H1 (cell line): ENCODE measurements at regions not wholly inside any gene's neighbourhood (a gene's known extent, or its start where the extent isn't known, plus 50 kb on each side); places are given as distances from the start of the nearest gene placed in this dataset.

Source experiments
- CTCF ChIA-PET: fragments of 300-600 bp; sonication (Branson Sonifier 250); formaldehyde crosslinking; loops from one replicate; lab custom pipeline; 2021; ENCODE audit not compliant: partially characterized antibody; lab: Charles Lee
- POLR2A ChIA-PET: fragments of 300-600 bp; sonication (Branson Sonifier 250); formaldehyde crosslinking; loops from one replicate; lab custom pipeline; 2021; ENCODE audit warnings: inconsistent platforms; ENCODE audit not compliant: partially characterized antibody; lab: Charles Lee
- DNase-seq, 2 experiments: peaks; one replicate each; pipeline versions ENCODE4 v3.0.0 to v3.0.0-alpha.2; 2010 to 2022; ENCODE audit warnings: low spot score in 2 of 2, low read depth in 1 of 2, mixed read lengths in 1 of 2
- FAIRE-seq: peaks from 2 replicates; lab custom pipeline; 2011; peaks lifted over from hg19 to GRCh38; lab: Jason Lieb, UNC
- H2AFZ ChIP-seq: 2 replicates; pipeline ENCODE4 v1.8.1; 2012; ENCODE audit warnings: low read length, inconsistent platforms
- H2AK5ac ChIP-seq: 2 replicates; pipeline ENCODE4 v1.6.1; 2013; ENCODE audit warnings: low read depth, low read length
- H2BK120ac ChIP-seq: replicated peaks from 2 replicates; pipeline ENCODE3; 2013; ENCODE audit warnings: low read depth, low read length, inconsistent platforms
- H2BK12ac ChIP-seq: 2 replicates; pipeline ENCODE4 v1.6.1; 2013; ENCODE audit warnings: low read depth, low read length
- H2BK15ac ChIP-seq: 2 replicates; pipeline ENCODE4 v1.6.1; 2013; ENCODE audit warnings: low read length
- H2BK20ac ChIP-seq: 2 replicates; pipeline ENCODE4 v1.6.1; 2013; ENCODE audit warnings: low read length
- H2BK5ac ChIP-seq: 2 replicates; pipeline ENCODE4 v1.6.1; 2013; ENCODE audit warnings: low read depth, low read length
- H3K14ac ChIP-seq: 2 replicates; pipeline ENCODE4 v1.6.1; 2013; ENCODE audit warnings: inconsistent platforms; ENCODE audit not compliant: insufficient read length
- H3K18ac ChIP-seq: 2 replicates; pipeline ENCODE4 v1.6.1; 2013; ENCODE audit warnings: low read length; ENCODE audit errors: extremely low read depth
- H3K23ac ChIP-seq: 2 replicates; pipeline ENCODE4 v1.6.1; 2013; ENCODE audit warnings: inconsistent platforms; ENCODE audit not compliant: insufficient read length
- H3K23me2 ChIP-seq: 2 replicates; pipeline ENCODE4 v1.6.1; 2013; ENCODE audit warnings: low read depth, low read length
- H3K27ac ChIP-seq: 2 replicates; pipeline ENCODE4 v1.6.1; 2011; ENCODE audit warnings: low read depth, low read length, inconsistent platforms
- H3K27me3 ChIP-seq, 4 experiments: replicated peaks in 1 of 4; 1 replicate in 1 of 4; 2 replicates in 3 of 4; pipeline versions ENCODE4 v1.6.1 to v1.8.1; 2011 to 2013; ENCODE audit warnings: low read length in 3 of 4, mild to moderate bottlenecking in 3 of 4, inconsistent platforms in 2 of 4, mixed read lengths in 2 of 4, moderate library complexity in 1 of 4; ENCODE audit not compliant: control insufficient read depth in 3 of 4, insufficient read depth in 3 of 4; ENCODE audit errors: extremely low read depth in 1 of 4
- H3K36me3 ChIP-seq, 4 experiments: 2 replicates each; pipeline versions ENCODE4 v1.6.1 to v1.8.1; 2011 to 2013; ENCODE audit warnings: mild to moderate bottlenecking in 4 of 4, low read length in 3 of 4, moderate library complexity in 2 of 4, control low read depth in 1 of 4, inconsistent platforms in 1 of 4; ENCODE audit not compliant: insufficient read depth in 4 of 4, control insufficient read depth in 2 of 4
- H3K4ac ChIP-seq: replicated peaks from 2 replicates; pipeline ENCODE3; 2013; ENCODE audit warnings: low read length, low read depth, mixed read lengths, inconsistent platforms; ENCODE audit not compliant: insufficient read length
- H3K4me1 ChIP-seq, 4 experiments: replicated peaks in 1 of 4; 1 replicate in 1 of 4; 2 replicates in 3 of 4; pipeline versions ENCODE4 v1.6.1 to v1.8.1; 2011 to 2013; ENCODE audit warnings: low read length in 3 of 4, inconsistent platforms in 2 of 4, mixed read lengths in 1 of 4; ENCODE audit not compliant: insufficient read depth in 4 of 4, control insufficient read depth in 3 of 4
- H3K4me2 ChIP-seq, 2 experiments: 2 replicates each; pipeline versions ENCODE4 v1.6.1 to v1.8.1; 2011 to 2013; ENCODE audit warnings: low read depth in 2 of 2, low read length in 2 of 2, control low read depth in 1 of 2, inconsistent platforms in 1 of 2, mild to moderate bottlenecking in 1 of 2; ENCODE audit not compliant: insufficient read depth in 1 of 2
- H3K4me3 ChIP-seq, 4 experiments: fragments of 200-600, 300-600 bp in 1 of 4; sonication (generic), shearing (Covaris generic), sonication (Bioruptor Twin) in 1 of 4; 2 replicates each; pipeline versions ENCODE4 v1.5.1 to v1.8.1; 2011 to 2016; ENCODE audit warnings: low read length in 4 of 4, low read depth in 3 of 4, control low read depth in 2 of 4, inconsistent platforms in 2 of 4, mild to moderate bottlenecking in 2 of 4, mixed read lengths in 1 of 4, moderate library complexity in 1 of 4; ENCODE audit not compliant: insufficient read depth in 2 of 4; ENCODE audit errors: extremely low read depth in 1 of 4
- H3K56ac ChIP-seq: replicated peaks from 2 replicates; pipeline ENCODE3; 2013; ENCODE audit warnings: low read depth, mild to moderate bottlenecking, mixed read lengths, low read length, inconsistent platforms; ENCODE audit not compliant: insufficient read length
- H3K79me1 ChIP-seq: 2 replicates; pipeline ENCODE4 v1.6.1; 2013; ENCODE audit warnings: low read depth, low read length, control low read depth
- H3K79me2 ChIP-seq, 2 experiments: 2 replicates each; pipeline versions ENCODE4 v1.6.1 to v1.8.1; 2012 to 2013; ENCODE audit warnings: low read length in 2 of 2, mild to moderate bottlenecking in 2 of 2, inconsistent platforms in 1 of 2; ENCODE audit not compliant: insufficient read depth in 2 of 2, control insufficient read depth in 1 of 2
- H3K9ac ChIP-seq, 4 experiments: replicated peaks in 1 of 4; 1 replicate in 1 of 4; 2 replicates in 3 of 4; pipeline versions ENCODE4 v1.6.1 to v1.8.1; 2011 to 2013; ENCODE audit warnings: low read depth in 3 of 4, low read length in 3 of 4, control low read depth in 2 of 4, mild to moderate bottlenecking in 2 of 4, moderate library complexity in 2 of 4, inconsistent platforms in 1 of 4; ENCODE audit errors: extremely low read depth in 1 of 4
- H3K9me3 ChIP-seq, 2 experiments: 2 replicates each; pipeline versions ENCODE4 v1.6.1 to v1.8.1; 2012 to 2013; ENCODE audit warnings: mild to moderate bottlenecking in 2 of 2, moderate library complexity in 2 of 2, control low read depth in 1 of 2, inconsistent platforms in 1 of 2, low read depth in 1 of 2, low read length in 1 of 2, mixed read lengths in 1 of 2; ENCODE audit not compliant: insufficient read depth in 2 of 2
- H4K20me1 ChIP-seq, 2 experiments: replicated peaks in 1 of 2; 2 replicates each; pipeline versions ENCODE3 to v1.8.1; 2011 to 2013; ENCODE audit warnings: inconsistent platforms in 2 of 2, low read length in 2 of 2, mild to moderate bottlenecking in 1 of 2; ENCODE audit not compliant: insufficient read depth in 2 of 2, control insufficient read depth in 1 of 2
- H4K5ac ChIP-seq: 2 replicates; pipeline ENCODE4 v1.6.1; 2013; ENCODE audit warnings: low read length, low read depth, mixed read lengths, inconsistent platforms; ENCODE audit not compliant: insufficient read length
- H4K8ac ChIP-seq: 2 replicates; pipeline ENCODE4 v1.8.0; 2013; ENCODE audit warnings: mild to moderate bottlenecking, moderate library complexity, low read length, inconsistent platforms; ENCODE audit not compliant: insufficient read depth; ENCODE audit errors: extremely low read depth
- H4K91ac ChIP-seq: replicated peaks from 2 replicates; pipeline ENCODE3; 2013; ENCODE audit warnings: low read length, mixed read lengths, inconsistent platforms; ENCODE audit not compliant: insufficient read length
- ASH2L ChIP-seq: fragments of 200-600, 300-600 bp; sonication (generic); IDR thresholded peaks from one replicate; pipeline ENCODE4 v1.7.1; 2017; ENCODE audit warnings: low read length
- BACH1 ChIP-seq: IDR thresholded peaks from 2 replicates; pipeline ENCODE4 v1.6.1; 2012; ENCODE audit warnings: low read length, improper control_type of control experiment
- BCL11A ChIP-seq, 2 experiments: IDR thresholded peaks; one replicate each; pipeline ENCODE4 v1.6.1; 2011; ENCODE audit warnings: low read depth in 2 of 2, low read length in 2 of 2, mild to moderate bottlenecking in 2 of 2
- BRCA1 ChIP-seq: IDR thresholded peaks from 2 replicates; pipeline ENCODE4 v1.6.1; 2012; ENCODE audit warnings: low read depth, low read length, improper control_type of control experiment
- CBX5 ChIP-seq: fragments of 300-800, 300-1000 bp; sonication (generic); IDR thresholded peaks from 2 replicates; pipeline ENCODE4 v1.7.1; 2016; ENCODE audit warnings: antibody characterized with exemption, low read length, low read depth
- EZH2 ChIP-seq: fragments of 200-600 bp; sonication (generic); IDR thresholded peaks from 2 replicates; pipeline ENCODE4 v1.7.1; 2012; ENCODE audit warnings: low read depth, mild to moderate bottlenecking, moderate library complexity, low read length, inconsistent platforms; ENCODE audit not compliant: severe bottlenecking
- GABPA ChIP-seq: IDR thresholded peaks from 2 replicates; pipeline ENCODE4 v1.6.1; 2011; ENCODE audit warnings: mild to moderate bottlenecking, low read length, moderate library complexity, borderline replicate concordance; ENCODE audit not compliant: insufficient read depth
- MAFK ChIP-seq: IDR thresholded peaks from 2 replicates; pipeline ENCODE4 v1.6.1; 2012; ENCODE audit warnings: low read depth, mild to moderate bottlenecking, improper control_type of control experiment, low read length
- POLR2A ChIP-seq, 2 experiments: IDR thresholded peaks; 1 replicate in 1 of 2; 2 replicates in 1 of 2; pipeline ENCODE4 v1.6.1; 2011; ENCODE audit warnings: low read depth in 2 of 2, low read length in 2 of 2, mild to moderate bottlenecking in 2 of 2; ENCODE audit errors: control extremely low read depth in 1 of 2
- RXRA ChIP-seq: IDR thresholded peaks from 2 replicates; pipeline ENCODE4 v1.6.1; 2011; ENCODE audit warnings: low read depth, mild to moderate bottlenecking, low read length, moderate library complexity; ENCODE audit not compliant: insufficient read depth
- SP2 ChIP-seq: IDR thresholded peaks from 2 replicates; pipeline ENCODE4 v1.6.1; 2012; ENCODE audit warnings: mild to moderate bottlenecking, low read length, inconsistent platforms
- SRF ChIP-seq: IDR thresholded peaks from 2 replicates; pipeline ENCODE4 v1.6.1; 2011; ENCODE audit warnings: mild to moderate bottlenecking, low read depth, low read length, moderate library complexity
- TBP ChIP-seq: IDR thresholded peaks from 2 replicates; pipeline ENCODE4 v1.6.1; 2011; ENCODE audit warnings: low read depth, low read length, improper control_type of control experiment
- USF2 ChIP-seq: IDR thresholded peaks from 2 replicates; pipeline ENCODE4 v1.6.1; 2011; ENCODE audit warnings: low read length, improper control_type of control experiment
- YY1 ChIP-seq: IDR thresholded peaks from 2 replicates; pipeline ENCODE4 v1.6.1; 2011; ENCODE audit warnings: low read depth, mild to moderate bottlenecking, low read length
- ZNF274 ChIP-seq: IDR thresholded peaks from 2 replicates; pipeline ENCODE4 v1.7.0; 2012; ENCODE audit warnings: low read length, borderline replicate concordance; ENCODE audit errors: extremely low read depth
- WGBS, 2 experiments: shearing (Covaris generic) in 1 of 2; methylation state at CpG; one replicate each; pipeline versions ENCODE4 v1.1.6 to v1.1.7; 2013 to 2015; ENCODE audit warnings: low lambda C conversion rate in 2 of 2, mixed read lengths in 2 of 2, inconsistent platforms in 1 of 2, low coverage in 1 of 2, missing lambda C conversion rate in 1 of 2; ENCODE audit not compliant: insufficient replicate concordance in 2 of 2, insufficient coverage in 1 of 2, insufficient read length in 1 of 2; ENCODE audit errors: extremely low coverage in 1 of 2, missing lambda C conversion rate in 1 of 2; 5-methylcytosine and 5-hydroxymethylcytosine counted together

GRCh38 chr7:152949253-152949652, 189.7 kb downstream of the ACTR3B start:
- no peak overlapping the region for H3K14ac ChIP-seq
- H2BK20ac ChIP-seq, result no peak overlapping the region
- WGBS, 2 experiments, result 92% methylated on average over 3 of the region's 3 CpGs; no CpG with 5 or more reads in 1 of the 2 experiments
- FAIRE-seq, result no peak
- no peak for TF ChIP-seq SP2
- TF ChIP-seq RXRA, result no peak
- TF ChIP-seq POLR2A (IDR thresholded peaks at IDR 0.05; ENCODE audit: control extremely low read depth in 1 of 2, low read depth in 2 of 2, low read length in 2 of 2), result no peak
- TF ChIP-seq TBP, result no peak
- no peak for TF ChIP-seq SRF
- no peak for TF ChIP-seq ASH2L
- TF ChIP-seq USF2, result no peak
- TF ChIP-seq BACH1, result no peak
- no peak for TF ChIP-seq BCL11A (IDR thresholded peaks at IDR 0.05; ENCODE audit: low read depth in 2 of 2, low read length in 2 of 2)
- no peak for TF ChIP-seq GABPA
- no peak for TF ChIP-seq EZH2
- no peak for TF ChIP-seq CBX5
- no peak for TF ChIP-seq ZNF274
- TF ChIP-seq YY1, result no peak
- no peak for TF ChIP-seq BRCA1
- TF ChIP-seq MAFK, result no peak
- H3K4me2 ChIP-seq, result no peak overlapping the region
- H4K5ac ChIP-seq, result no peak overlapping the region
- H2BK12ac ChIP-seq, result no peak overlapping the region
- no peak overlapping the region for H3K27ac ChIP-seq
- no peak overlapping the region for H4K91ac ChIP-seq
- H2AK5ac ChIP-seq, result no peak overlapping the region
- no peak overlapping the region for H2BK5ac ChIP-seq
- no peaks in the 10 kb centered on the region for H3K79me2 ChIP-seq
- H4K8ac ChIP-seq, result no peak overlapping the region
- H2AFZ ChIP-seq, result no peak overlapping the region
- H3K9ac ChIP-seq, result no peak overlapping the region
- no peak overlapping the region for H3K23ac ChIP-seq
- CTCF ChIA-PET, result no interaction called here
- H3K4me3 ChIP-seq, result no peak overlapping the region
- H3K56ac ChIP-seq, result no peak overlapping the region
- H2BK15ac ChIP-seq, result no peak overlapping the region
- no peak overlapping the region for H3K18ac ChIP-seq
- no peaks in the 10 kb centered on the region for H4K20me1 ChIP-seq
- POLR2A ChIA-PET, result no interaction called here
- no peak for DNase-seq
- H3K9me3 ChIP-seq, result peaks cover 0 to 2% of the 10 kb centered on the region in 2 experiments; a peak in 1 of 4 replicates
- no peaks in the 10 kb centered on the region for H3K4me1 ChIP-seq
- no peaks in the 10 kb centered on the region for H3K79me1 ChIP-seq
- H3K36me3 ChIP-seq, result no peaks in the 10 kb centered on the region
- H3K4ac ChIP-seq, result no peak overlapping the region
- H2BK120ac ChIP-seq, result no peak overlapping the region
- H3K27me3 ChIP-seq, result no peaks in the 10 kb centered on the region
- H3K23me2 ChIP-seq, result peaks cover 3% of the 10 kb centered on the region; the same call in 1 of the 2 replicates
